ENCODE measurements at regions not wholly inside any gene's neighbourhood (a gene's known extent, or its start where the extent isn't known, plus 50 kb on each side); places are given as distances from the start of the nearest gene placed in this dataset.
"Not testable (repeated sequence)": the region's sequence is repeated elsewhere in the genome, so short reads cannot be mapped to it uniquely, and the experiment has no call there.

DNA sequence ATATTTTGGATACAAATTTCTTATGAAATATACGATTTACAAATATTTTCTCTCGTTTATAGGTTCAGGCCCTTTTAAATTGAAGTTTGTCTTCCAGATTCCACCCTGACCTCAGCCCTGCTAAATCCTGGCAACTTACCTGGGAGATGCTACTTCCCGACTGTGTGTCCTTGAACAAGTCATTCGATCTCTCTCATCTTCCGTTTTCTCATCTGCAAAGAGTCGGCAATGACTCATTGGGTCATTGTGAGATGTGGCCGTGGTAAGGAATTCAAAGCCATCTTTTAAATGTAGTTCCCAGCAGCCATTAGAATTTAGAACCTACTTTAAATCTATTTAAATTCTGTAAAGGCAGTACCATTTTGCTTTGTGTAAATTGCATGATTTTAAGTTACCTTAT, 72.5 kb downstream of the LHX2 start:
- TF ChIP-seq LEF1 (IDR thresholded peaks at IDR 0.05; ENCODE audit: borderline replicate concordance) = no peak
- no peak for TF ChIP-seq SP1 (IDR thresholded peaks at IDR 0.05)
- no peak for TF ChIP-seq FOXM1 (IDR thresholded peaks at IDR 0.05; ENCODE audit: borderline replicate concordance)
- TF ChIP-seq FOXA1 (IDR thresholded peaks at IDR 0.05) = no peak
- TF ChIP-seq ARNT (IDR thresholded peaks at IDR 0.05) = no peak
- TF ChIP-seq SUZ12 (IDR thresholded peaks at IDR 0.05) = no peak
- no peak for TF ChIP-seq HDGF (IDR thresholded peaks at IDR 0.05; ENCODE audit: borderline replicate concordance)
- TF ChIP-seq FOXK2 (IDR thresholded peaks at IDR 0.05) = no peak
- TF ChIP-seq L3MBTL2 (conservative IDR thresholded peaks at IDR 0.05) = no peak
- TF ChIP-seq ZNF384 (IDR thresholded peaks at IDR 0.05) = no peak
- TF ChIP-seq CTBP1 (IDR thresholded peaks at IDR 0.05; ENCODE audit: borderline replicate concordance) = no peak
- no peak for TF ChIP-seq ELF4 (IDR thresholded peaks at IDR 0.05)
- TF ChIP-seq, protein P1, sequence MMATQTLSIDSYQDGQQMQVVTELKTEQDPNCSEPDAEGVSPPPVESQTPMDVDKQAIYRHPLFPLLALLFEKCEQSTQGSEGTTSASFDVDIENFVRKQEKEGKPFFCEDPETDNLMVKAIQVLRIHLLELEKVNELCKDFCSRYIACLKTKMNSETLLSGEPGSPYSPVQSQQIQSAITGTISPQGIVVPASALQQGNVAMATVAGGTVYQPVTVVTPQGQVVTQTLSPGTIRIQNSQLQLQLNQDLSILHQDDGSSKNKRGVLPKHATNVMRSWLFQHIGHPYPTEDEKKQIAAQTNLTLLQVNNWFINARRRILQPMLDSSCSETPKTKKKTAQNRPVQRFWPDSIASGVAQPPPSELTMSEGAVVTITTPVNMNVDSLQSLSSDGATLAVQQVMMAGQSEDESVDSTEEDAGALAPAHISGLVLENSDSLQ (IDR thresholded peaks at IDR 0.05) = no peak
- TF ChIP-seq BHLHE40 (IDR thresholded peaks at IDR 0.05; ENCODE audit: borderline replicate concordance) = no peak
- ChIA-PET CTCF (no interaction called here), POLR2A (no interaction called here)
- no peak for DNase-seq (ENCODE audit: extremely low spot score)

DNA sequence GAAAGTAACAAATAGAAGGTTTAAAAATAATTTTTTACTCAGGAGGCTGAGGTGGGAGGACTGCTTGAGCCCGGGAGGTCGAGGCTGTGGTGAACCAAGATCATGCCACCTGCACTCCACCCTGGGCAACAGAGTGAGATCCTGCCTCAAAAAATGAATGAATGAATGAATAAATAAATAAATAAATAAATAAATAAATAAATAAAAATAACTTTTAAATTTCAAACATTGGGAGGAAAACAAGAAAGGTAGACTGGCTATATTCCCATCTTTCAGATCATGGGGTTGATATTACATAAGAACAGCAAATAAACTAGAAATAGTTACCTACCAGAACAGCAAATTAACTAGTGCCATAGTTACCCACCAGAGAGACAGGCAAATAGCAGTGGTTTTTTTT, 75.7 kb downstream of the LHX2 start:
- no peak for TF ChIP-seq CTBP1 (IDR thresholded peaks at IDR 0.05; ENCODE audit: borderline replicate concordance)
- no peak for TF ChIP-seq FOXM1 (IDR thresholded peaks at IDR 0.05; ENCODE audit: borderline replicate concordance)
- TF ChIP-seq SP1 (IDR thresholded peaks at IDR 0.05) = no peak
- TF ChIP-seq ELF4 (IDR thresholded peaks at IDR 0.05) = no peak
- no peak for TF ChIP-seq SUZ12 (IDR thresholded peaks at IDR 0.05)
- TF ChIP-seq ZNF384 (IDR thresholded peaks at IDR 0.05) = no peak
- no peak for TF ChIP-seq BHLHE40 (IDR thresholded peaks at IDR 0.05; ENCODE audit: borderline replicate concordance)
- TF ChIP-seq L3MBTL2 (conservative IDR thresholded peaks at IDR 0.05) = no peak
- TF ChIP-seq TARDBP (IDR thresholded peaks at IDR 0.05) = no peak
- CTCF ChIA-PET = no interaction called here
- POLR2A ChIA-PET = no interaction called here
- no peak for DNase-seq (ENCODE audit: extremely low spot score)

DNA sequence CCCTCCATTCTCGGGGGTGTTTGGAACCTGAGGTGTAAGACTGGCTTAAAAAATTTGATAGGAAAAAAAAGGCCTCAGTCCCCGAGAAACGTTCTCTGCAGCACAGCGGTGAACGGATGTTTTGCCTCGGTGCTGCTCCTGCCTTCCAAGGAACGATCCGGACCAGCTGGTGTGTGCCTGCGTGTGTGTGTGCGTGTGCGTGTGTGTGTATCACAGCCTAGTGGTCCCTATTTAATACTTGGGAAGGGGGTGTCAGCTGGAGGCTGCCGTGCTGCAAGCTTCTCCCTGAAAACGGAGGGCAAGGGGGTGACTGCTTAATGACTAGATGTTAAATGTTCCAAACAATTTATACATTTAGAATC, 76.9 kb downstream of the LHX2 start:
- DNase-seq (ENCODE audit: extremely low spot score) = peak; percentile 25
- TF ChIP-seq FOXA1 (IDR thresholded peaks at IDR 0.05) = no peak
- TF ChIP-seq SP1 (IDR thresholded peaks at IDR 0.05) = no peak
- TF ChIP-seq HDGF (IDR thresholded peaks at IDR 0.05; ENCODE audit: borderline replicate concordance) = no peak
- no peak for TF ChIP-seq TARDBP (IDR thresholded peaks at IDR 0.05)
- no peak for TF ChIP-seq CTBP1 (IDR thresholded peaks at IDR 0.05; ENCODE audit: borderline replicate concordance)
- TF ChIP-seq ELF4 (IDR thresholded peaks at IDR 0.05) = no peak
- TF ChIP-seq L3MBTL2 (conservative IDR thresholded peaks at IDR 0.05) = no peak
- TF ChIP-seq FOXM1 (IDR thresholded peaks at IDR 0.05; ENCODE audit: borderline replicate concordance) = no peak
- TF ChIP-seq NFRKB (IDR thresholded peaks at IDR 0.05) = no peak
- no peak for TF ChIP-seq SUZ12 (IDR thresholded peaks at IDR 0.05)
- TF ChIP-seq FOXK2 (IDR thresholded peaks at IDR 0.05) = no peak
- no peak for TF ChIP-seq LEF1 (IDR thresholded peaks at IDR 0.05; ENCODE audit: borderline replicate concordance)
- TF ChIP-seq ZNF384 (IDR thresholded peaks at IDR 0.05) = no peak
- TF ChIP-seq, protein P1 (IDR thresholded peaks at IDR 0.05) = no peak
- TF ChIP-seq BHLHE40 (IDR thresholded peaks at IDR 0.05; ENCODE audit: borderline replicate concordance) = no peak
- TF ChIP-seq ARNT (IDR thresholded peaks at IDR 0.05) = no peak
- CTCF ChIA-PET = interaction anchor here (0.8 to 1.2 kb wide), 3 partner anchors 10 to 49 kb away, joined by 3 to 5 read pairs (median 4); no protein-coding TSS in a partner anchor
- POLR2A ChIA-PET = interaction anchor here (0.8 to 1.3 kb wide), 4 partner anchors 9 to 258 kb away, joined by 3 to 6 read pairs (median 3); no protein-coding TSS in a partner anchor

DNA sequence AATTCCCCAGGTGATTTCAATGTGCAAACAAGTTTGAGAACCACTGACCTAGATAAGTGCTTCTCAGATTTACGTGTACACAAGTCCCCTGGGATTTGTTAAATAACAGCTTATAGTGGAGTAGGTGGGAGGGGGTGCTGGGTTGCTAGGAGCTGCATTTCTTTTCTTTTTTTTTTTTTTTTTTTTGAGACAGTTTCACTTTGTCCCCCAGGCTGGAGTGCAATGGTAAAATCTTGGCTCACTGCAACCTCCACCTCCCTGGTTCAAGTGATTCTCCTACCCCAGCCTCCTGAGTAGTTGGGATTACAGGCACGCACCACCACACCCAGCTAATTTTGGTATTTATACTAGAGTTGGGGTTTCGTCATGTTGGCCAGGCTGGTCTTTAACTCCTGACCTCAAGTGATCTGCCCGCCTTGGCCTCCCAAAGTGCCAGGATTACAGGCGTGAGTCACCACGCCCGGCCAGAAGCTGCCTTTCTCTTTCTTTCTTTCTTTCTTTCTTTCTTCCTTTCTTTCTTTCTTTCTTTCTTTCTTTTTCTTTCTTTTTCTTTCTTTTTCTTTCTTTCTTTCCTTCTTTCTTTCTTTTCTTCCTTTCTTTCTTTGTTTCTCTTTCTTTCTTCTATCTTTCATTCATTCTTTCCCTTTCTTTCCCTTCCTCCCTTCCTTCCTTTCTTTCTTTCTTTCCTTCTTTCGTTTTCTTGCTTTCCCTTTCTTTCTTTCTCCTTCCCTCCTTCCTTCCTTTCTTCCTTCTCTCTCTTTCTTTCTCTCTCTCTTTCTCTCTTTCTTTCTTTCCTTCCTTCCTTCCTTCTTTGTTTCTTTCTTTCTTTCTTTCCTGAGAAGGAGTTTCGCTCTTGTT, 78.3 kb downstream of the LHX2 start:
- ChIA-PET POLR2A (interaction anchor here (1.1 to 1.2 kb wide), 2 partner anchors 13 to 79 kb away, joined by 3 to 6 read pairs; no protein-coding TSS in a partner anchor), CTCF (interaction anchor here (0.9 kb wide), 1 partner anchor 11 kb away, joined by 4 read pairs; no protein-coding TSS in a partner anchor)
- TF ChIP-seq TARDBP (IDR thresholded peaks at IDR 0.05) (0 out of 2 replicates have a peak, but pooled peaks have one; percentile 27), ZNF384 (IDR thresholded peaks at IDR 0.05) (peak; percentile 88)
- DNase-seq (ENCODE audit: extremely low spot score) = not testable (repeated sequence)

DNA sequence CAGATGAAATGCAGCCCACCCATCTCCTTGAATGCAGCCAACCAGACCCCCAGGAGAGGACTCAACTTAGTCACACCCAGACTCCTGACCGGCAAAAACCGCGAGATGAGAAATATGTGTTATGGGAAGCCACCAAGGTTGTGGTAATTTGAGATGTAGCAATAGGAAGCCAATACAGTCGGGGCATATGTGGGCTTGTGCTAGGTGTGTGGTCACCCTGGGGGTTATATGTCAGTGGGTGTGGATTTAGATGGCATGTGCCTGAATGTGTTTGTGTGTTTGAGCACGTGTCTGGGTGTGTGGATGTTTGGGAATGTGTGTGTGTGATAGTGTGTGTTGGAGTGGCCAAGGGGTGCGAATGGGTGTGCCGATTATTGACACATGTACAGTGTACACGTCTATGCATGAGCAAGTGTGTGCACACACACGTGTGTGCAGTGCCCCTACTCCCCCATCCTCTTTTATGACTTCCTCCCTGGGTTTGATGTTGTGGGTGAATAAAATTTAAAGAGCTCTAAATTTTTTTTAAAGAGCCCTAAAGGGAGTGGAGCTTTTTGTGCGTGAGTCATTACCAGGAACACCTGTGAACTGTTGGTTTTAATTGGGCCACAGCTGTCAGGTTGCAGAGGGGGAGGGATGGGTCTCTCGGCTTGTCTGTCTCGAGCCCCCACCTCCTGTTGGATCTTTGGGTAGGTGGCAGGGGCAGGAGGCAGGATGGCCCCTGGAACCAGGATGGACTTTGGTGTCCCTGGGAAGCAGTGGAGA, 86.8 kb downstream of the LHX2 start:
- no peak for DNase-seq (ENCODE audit: extremely low spot score)
- POLR2A ChIA-PET = no interaction called here
- CTCF ChIA-PET = no interaction called here
- TF ChIP-seq, protein P1 (IDR thresholded peaks at IDR 0.05) = no peak
- TF ChIP-seq CTBP1 (IDR thresholded peaks at IDR 0.05; ENCODE audit: borderline replicate concordance) (no peak), LEF1 (IDR thresholded peaks at IDR 0.05; ENCODE audit: borderline replicate concordance) (no peak), HDGF (IDR thresholded peaks at IDR 0.05; ENCODE audit: borderline replicate concordance) (no peak), TARDBP (IDR thresholded peaks at IDR 0.05) (no peak), NFRKB (IDR thresholded peaks at IDR 0.05) (no peak), ARNT (IDR thresholded peaks at IDR 0.05) (no peak), FOXK2 (IDR thresholded peaks at IDR 0.05) (no peak), FOXA1 (IDR thresholded peaks at IDR 0.05) (no peak), SP1 (IDR thresholded peaks at IDR 0.05) (no peak), BHLHE40 (IDR thresholded peaks at IDR 0.05; ENCODE audit: borderline replicate concordance) (no peak), SUZ12 (IDR thresholded peaks at IDR 0.05) (no peak), ZNF384 (IDR thresholded peaks at IDR 0.05) (no peak), ELF4 (IDR thresholded peaks at IDR 0.05) (no peak), L3MBTL2 (conservative IDR thresholded peaks at IDR 0.05) (no peak), FOXM1 (IDR thresholded peaks at IDR 0.05; ENCODE audit: borderline replicate concordance) (no peak)

Measured in HEK293T (cell line).